ENCODE measurements at regions not wholly inside any gene's neighbourhood (a gene's known extent, or its start where the extent isn't known, plus 50 kb on each side); places are given as distances from the start of the nearest gene placed in this dataset.

- no peaks in the 10 kb centered on the region for H3F3A ChIP-seq (ENCODE audit: control insufficient read depth, insufficient read depth)
- H3K4me3 ChIP-seq (ENCODE audit: low read length), result no peak overlapping the region
- H3K79me2 ChIP-seq (ENCODE audit: control insufficient read depth, low read length), result no peaks in the 10 kb centered on the region
- no peak overlapping the region for H3K4me2 ChIP-seq (ENCODE audit: low read length)
- H3K27me3 ChIP-seq (ENCODE audit: control insufficient read depth, low read length), result no peaks in the 10 kb centered on the region
- TF ChIP-seq EZH2phosphoT487 (IDR thresholded peaks at IDR 0.05; ENCODE audit: borderline replicate concordance, low read length) (no peak), CTCF (IDR thresholded peaks at IDR 0.05; ENCODE audit: low read depth, low read length, poor library complexity, severe bottlenecking) (no peak)
- H4K20me1 ChIP-seq (ENCODE audit: control insufficient read depth, insufficient read depth, low read depth, low read length), result no peaks in the 10 kb centered on the region
- no peaks in the 10 kb centered on the region for H3K36me3 ChIP-seq (ENCODE audit: control insufficient read depth, low read length)
- H3K4me1 ChIP-seq (ENCODE audit: control insufficient read depth, low read length), result no peaks in the 10 kb centered on the region
- no peaks in the 10 kb centered on the region for H3K9me2 ChIP-seq (replicated peaks; ENCODE audit: control insufficient read depth, low read length)
- H3K27ac ChIP-seq (ENCODE audit: low read depth, low read length), result no peak overlapping the region
- peaks cover 4% of the 10 kb centered on the region; the same call in 1 of the 2 replicates for H3K9me3 ChIP-seq (ENCODE audit: control insufficient read depth, insufficient read depth, low read length)
Observed at GRCh38 chr4:123042095-123042494, 119.7 kb upstream of the NUDT6 start.

GRCh38 chr4:123043013-123043412, 120.6 kb upstream of the NUDT6 start:
- no peaks in the 10 kb centered on the region for H3K9me2 ChIP-seq (replicated peaks; ENCODE audit: control insufficient read depth, low read length)
- no peak overlapping the region for H3K4me2 ChIP-seq (ENCODE audit: low read length)
- no peak overlapping the region for H3K27ac ChIP-seq (ENCODE audit: low read depth, low read length)
- H3K4me3 ChIP-seq (ENCODE audit: low read length), result no peak overlapping the region
- TF ChIP-seq CTCF (IDR thresholded peaks at IDR 0.05; ENCODE audit: low read depth, low read length, poor library complexity, severe bottlenecking) (no peak), EZH2phosphoT487 (IDR thresholded peaks at IDR 0.05; ENCODE audit: borderline replicate concordance, low read length) (no peak)
- H4K20me1 ChIP-seq (ENCODE audit: control insufficient read depth, insufficient read depth, low read depth, low read length), result no peaks in the 10 kb centered on the region
- H3K79me2 ChIP-seq (ENCODE audit: control insufficient read depth, low read length), result no peaks in the 10 kb centered on the region
- H3K27me3 ChIP-seq (ENCODE audit: control insufficient read depth, low read length), result no peaks in the 10 kb centered on the region
- no peaks in the 10 kb centered on the region for H3K36me3 ChIP-seq (ENCODE audit: control insufficient read depth, low read length)
- no peaks in the 10 kb centered on the region for H3F3A ChIP-seq (ENCODE audit: control insufficient read depth, insufficient read depth)
- H3K4me1 ChIP-seq (ENCODE audit: control insufficient read depth, low read length), result no peaks in the 10 kb centered on the region
- peaks cover 6% of the 10 kb centered on the region; the same call in 1 of the 2 replicates for H3K9me3 ChIP-seq (ENCODE audit: control insufficient read depth, insufficient read depth, low read length)

- Histone ChIP-seq H3K9me2 (replicated peaks; ENCODE audit: control insufficient read depth, low read length) (no peaks in the 10 kb centered on the region), H4K20me1 (ENCODE audit: control insufficient read depth, insufficient read depth, low read depth, low read length) (no peaks in the 10 kb centered on the region), H3K4me3 (ENCODE audit: low read length) (no peak overlapping the region), H3K4me1 (ENCODE audit: control insufficient read depth, low read length) (no peaks in the 10 kb centered on the region), H3K36me3 (ENCODE audit: control insufficient read depth, low read length) (no peaks in the 10 kb centered on the region), H3K27ac (ENCODE audit: low read depth, low read length) (no peak overlapping the region), H3K4me2 (ENCODE audit: low read length) (no peak overlapping the region), H3K9me3 (ENCODE audit: control insufficient read depth, insufficient read depth, low read length) (peaks cover 9% of the 10 kb centered on the region; the same call in 1 of the 2 replicates), H3F3A (ENCODE audit: control insufficient read depth, insufficient read depth) (no peaks in the 10 kb centered on the region), H3K27me3 (ENCODE audit: control insufficient read depth, low read length) (no peaks in the 10 kb centered on the region), H3K79me2 (ENCODE audit: control insufficient read depth, low read length) (no peaks in the 10 kb centered on the region)
- TF ChIP-seq EZH2phosphoT487 (IDR thresholded peaks at IDR 0.05; ENCODE audit: borderline replicate concordance, low read length) (no peak), CTCF (IDR thresholded peaks at IDR 0.05; ENCODE audit: low read depth, low read length, poor library complexity, severe bottlenecking) (no peak)
Observed at GRCh38 chr4:123043793-123044425, 121.5 kb upstream of the NUDT6 start.
